HG02798 (cell line): ENCODE measurements at regions not wholly inside any gene's neighbourhood (a gene's known extent, or its start where the extent isn't known, plus 50 kb on each side); places are given as distances from the start of the nearest gene placed in this dataset.
"Not testable (repeated sequence)": the region's sequence is repeated elsewhere in the genome, so short reads cannot be mapped to it uniquely, and the experiment has no call there.

Experiments
- ATAC-seq: cut with Tn5 transposase; IDR thresholded peaks from one replicate; pipeline ENCODE4 v1.9.1; 2021; ENCODE audit warnings: mild to moderate bottlenecking; ENCODE audit not compliant: unreplicated experiment, poor library complexity

DNA sequence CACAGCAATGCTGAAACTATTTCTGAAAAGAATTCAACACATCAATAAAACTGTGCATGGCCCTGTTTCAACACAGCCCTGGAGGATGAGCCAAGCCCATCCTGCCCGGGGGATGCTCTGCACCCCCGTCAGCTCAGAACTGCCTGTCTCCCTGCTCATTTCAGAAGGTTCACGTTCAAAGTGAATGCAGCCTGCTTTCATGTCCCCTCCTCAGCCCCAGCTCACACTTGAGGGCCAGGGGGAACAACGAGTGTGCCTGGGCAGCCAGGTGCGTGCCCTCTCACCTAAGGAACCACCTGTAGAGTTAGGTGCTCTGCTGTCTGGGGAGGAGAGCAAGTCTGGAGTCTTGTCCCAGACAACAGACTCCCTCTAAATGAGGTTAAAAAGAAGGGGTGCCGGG, 348.5 kb upstream of the IRX2 start:
- no peak for ATAC-seq

DNA sequence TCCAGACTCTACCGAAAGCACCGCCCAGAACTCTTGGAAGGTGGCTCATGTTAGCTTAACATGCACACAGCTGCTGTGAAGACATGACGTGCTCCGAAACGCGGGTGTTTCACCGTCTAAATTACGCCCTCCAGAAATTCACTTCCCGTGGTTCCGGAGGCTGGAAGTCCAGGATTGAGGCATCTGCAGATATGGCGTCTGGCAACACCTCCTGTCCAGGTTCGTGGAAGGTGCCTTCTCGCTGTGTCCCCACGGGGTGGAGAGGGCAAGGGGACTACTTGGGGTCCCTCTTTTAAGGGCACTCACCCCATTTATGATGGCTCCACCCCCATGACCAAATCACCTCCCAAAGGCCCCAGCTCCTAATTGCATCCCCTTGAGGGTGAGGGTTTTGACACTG, 348.0 kb upstream of the IRX2 start:
- no peak for ATAC-seq

DNA sequence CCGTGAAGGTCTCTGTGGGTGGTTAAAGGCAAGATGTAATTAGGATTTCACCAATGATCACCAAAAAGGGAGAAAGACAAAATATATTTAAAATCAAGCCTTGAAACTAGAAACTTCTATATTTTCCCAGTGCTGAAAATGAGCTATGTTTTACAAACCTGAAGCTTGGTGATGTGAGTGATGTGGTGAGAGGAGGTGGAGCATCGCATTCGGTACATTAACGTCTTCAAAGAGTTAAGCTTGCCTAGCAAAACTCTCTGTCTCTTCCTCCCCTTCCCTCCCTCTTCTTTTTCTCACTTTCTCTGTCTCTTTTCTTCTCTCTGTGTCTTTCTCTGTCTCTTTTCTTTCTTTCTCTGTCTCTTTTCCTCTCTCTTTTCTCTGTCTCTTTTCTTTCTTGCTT, 347.3 kb upstream of the IRX2 start:
- ATAC-seq: no peak

DNA sequence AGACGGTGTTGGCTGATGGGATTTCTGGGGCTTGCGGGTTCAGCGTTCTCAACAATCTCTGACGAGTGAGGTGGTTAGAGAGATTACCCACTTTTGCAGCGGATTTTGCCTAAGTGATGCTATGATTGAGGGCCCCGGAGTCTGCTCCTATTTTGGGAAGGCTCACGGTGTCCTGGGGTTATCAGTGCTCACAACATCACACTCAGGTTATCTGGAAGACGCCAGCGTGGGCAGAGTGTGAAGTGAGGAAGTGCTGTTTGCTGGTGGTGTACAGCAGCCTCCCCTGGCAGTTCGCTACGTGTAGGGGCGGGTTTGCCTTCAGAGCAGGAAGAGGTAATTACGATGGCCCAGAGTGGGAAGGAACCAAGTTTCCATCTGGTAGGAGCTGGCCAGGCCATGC, 341.2 kb upstream of the IRX2 start:
- no peak for ATAC-seq

DNA sequence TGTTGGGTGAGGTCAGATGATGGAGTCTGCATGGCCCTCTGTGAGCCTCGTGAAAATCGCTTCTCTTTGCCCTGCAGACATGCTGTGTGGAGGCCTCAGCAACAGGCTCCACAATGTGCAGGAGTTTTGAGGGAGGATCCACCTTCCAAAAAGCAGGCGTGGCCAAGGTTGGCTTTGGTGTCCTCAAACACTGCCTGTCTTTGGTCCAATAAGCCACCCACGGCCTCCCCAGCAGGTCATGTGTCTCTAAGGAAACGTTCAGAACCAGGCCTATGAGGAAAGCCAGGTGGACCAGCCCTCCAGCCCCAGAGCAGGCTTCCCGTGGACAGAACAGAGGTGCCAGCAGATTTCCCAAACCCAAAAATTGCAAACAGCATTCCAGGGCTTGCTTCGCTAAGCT, 340.7 kb upstream of the IRX2 start:
- ATAC-seq: no peak

DNA sequence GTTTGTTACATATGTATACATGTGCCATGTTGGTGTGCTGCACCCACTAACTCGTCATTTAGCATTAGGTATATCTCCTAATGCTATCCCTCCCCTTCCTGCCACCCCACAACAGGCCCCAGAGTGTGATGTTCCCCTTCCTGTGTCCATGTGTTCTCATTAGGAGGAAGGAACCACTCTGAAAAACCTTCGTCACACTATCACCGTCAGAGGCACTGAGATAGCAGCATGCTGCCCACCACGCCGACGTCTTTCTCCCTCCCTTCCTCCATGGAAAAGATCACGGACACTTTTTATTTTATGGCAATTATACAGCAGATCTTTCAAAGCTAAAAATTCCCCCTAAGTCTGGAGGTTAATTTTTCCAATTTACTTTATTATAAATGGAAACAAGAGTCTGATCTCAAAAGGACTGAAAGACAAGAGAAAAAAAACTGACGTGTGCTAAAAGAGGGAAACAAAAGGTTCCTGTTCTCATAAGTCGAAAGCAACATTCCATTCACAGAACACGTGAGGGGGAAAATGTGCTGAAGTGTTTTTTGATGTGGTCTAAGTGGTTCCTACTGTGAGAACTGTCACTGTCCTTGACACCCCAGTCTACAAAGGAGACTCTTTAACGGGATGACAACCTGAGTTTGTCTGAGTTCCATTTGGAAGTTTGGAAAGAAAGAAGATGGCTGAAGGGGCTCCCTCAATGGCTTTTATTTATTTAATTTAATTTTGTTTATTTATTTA, 339.7 kb upstream of the IRX2 start:
- ATAC-seq: no peak

DNA sequence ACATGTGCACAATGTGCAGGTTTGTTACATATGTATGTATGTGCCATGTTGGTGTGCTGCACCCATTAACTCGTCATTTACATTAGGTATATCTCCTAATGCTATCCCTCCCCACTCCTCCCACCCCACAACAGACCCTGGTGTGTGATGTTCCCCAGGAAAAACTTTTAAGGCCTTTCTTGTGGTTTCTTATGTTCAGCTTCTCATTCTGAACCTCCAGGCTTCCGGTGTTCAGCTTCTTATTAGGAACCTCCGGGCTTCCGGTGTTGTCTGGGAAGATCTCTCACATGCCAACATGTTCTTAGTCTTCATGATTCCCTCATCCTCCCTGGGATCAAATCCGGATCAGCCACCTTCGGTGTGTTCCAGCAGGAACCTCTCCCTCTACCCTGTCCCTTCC, 338.8 kb upstream of the IRX2 start:
- ATAC-seq: not testable (repeated sequence)

DNA sequence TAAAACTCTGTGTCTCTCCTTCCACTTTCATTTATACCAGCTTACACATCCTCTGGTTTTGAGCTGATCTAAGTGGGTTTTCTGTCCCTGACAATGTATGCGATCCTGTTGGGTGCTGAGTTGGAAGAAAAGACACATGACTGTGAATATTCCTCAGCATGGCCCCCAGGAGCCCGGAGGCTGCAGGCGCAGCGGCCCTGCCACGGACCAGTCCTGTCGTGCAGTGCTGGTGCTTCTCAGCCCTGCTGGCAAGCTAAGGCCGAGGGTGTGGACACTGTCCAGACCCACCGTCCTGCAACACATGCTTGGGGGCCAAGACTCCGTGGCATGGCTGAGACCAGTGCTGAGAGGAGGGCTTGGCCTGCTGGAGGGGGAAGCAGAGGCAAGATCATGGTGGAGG, 328.9 kb upstream of the IRX2 start:
- ATAC-seq: no peak

DNA sequence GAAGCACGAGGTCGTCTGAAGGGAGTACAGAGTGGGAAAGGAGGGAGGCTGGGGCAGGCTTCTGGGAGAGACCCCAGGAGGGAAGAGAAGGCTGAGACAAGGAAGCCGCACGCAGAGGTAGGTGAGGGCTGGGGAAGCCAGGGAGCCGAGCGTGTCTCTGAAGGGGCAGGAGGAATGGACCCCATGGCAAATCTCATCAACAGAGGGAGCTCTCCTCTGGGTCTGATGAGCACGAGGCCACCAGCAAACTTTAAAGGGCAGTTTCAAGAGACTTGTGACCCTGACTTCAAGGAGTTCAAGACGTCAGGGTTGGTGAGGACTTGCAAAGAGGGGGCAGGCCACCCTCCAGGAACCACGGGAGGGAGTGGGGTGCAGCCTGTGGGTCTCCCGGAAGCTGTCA, 326.2 kb upstream of the IRX2 start:
- ATAC-seq: no peak

DNA sequence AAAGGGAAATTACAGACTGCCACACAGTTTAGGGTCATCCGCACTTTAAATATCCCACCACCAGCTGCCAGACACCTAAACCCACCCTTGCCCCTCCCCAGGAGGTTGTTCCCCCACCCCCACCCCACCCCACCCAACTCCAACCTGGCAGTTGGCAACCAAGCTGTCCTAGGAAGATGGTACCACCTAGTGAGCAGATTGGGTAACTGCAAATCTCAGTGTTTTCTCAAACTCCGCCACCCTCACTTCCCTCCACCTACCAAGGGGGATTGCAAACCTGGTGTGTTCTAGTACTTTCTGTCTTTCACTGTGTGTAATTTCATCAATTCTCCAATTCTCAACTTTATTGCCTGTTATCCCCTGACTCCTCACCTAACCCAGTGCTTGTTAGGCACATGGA, 323.8 kb upstream of the IRX2 start:
- no peak for ATAC-seq

DNA sequence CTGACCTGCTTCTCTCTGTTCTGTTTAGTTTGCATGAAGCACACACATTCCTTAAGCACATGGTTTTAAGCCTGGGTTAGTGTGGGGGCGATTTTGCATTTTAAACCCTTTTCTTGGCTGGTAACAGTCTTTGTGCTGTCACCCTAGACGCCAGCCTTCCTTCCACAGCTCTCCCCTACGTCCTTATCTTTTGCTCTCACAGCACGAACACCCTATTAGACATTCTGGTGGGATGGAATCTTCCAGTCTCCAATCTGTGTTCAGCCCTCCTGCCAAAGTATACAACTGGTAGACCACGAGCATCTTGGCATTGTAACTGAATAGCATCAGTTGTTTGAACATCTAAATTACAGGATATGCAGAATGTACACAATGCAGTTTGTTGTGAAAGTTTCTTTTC, 316.9 kb upstream of the IRX2 start:
- ATAC-seq: no peak

DNA sequence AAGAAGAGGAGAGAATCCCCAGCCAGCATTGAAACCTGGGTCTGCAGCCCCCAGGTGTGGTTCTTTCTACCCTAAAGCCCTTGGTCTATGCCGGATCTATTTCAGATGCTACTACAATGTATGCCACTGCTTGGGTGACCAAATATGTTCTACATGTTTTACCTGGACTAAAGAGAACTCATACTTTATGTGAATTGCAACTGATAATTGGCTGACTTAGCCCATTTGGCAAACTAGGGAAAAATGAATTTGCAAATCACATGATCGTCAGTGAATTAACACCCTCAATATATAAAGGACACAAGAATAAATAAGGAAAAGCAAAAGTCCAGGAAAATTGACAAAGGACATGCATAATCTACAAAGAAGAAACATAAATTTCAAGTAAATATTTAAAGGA, 308.8 kb upstream of the IRX2 start:
- ATAC-seq: no peak

DNA sequence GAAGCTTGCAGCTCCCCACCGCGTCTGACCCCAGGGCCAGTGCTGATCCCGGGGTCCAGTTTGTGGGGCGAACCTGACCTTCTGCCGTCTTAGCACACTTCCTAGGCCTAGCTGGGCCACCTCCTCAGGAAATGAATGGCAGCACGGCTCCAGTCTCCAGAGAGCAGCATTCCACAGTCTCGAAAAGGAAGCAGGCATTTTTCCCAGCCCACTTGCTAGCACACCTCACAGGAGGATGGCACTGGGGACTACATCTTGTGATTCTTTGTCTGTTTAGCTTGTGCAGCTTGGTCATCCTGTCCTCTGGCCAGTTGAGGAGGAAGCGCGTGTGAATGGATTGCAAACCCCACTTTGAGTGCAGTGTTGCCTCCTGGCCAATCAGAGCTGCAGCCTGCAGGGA, 308.0 kb upstream of the IRX2 start:
- ATAC-seq: no peak

DNA sequence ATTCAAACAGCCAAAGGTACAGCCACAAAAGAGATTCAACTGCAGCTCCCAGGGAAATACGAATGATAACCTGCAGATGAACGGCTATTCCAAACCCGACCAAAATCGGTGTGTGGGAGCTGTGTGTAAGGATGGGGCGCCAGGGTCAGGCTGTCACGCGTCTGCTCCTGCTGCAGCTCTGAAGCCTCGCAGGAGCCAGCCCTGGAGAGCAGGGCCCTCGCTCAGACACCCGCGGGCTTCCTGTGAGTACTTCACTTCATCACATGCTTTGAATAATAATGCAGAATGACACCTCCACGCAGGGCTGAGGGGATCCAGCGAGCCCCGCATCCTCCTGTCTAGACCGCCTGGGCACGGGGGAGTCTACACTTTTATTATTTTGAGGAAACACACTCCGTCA, 307.5 kb upstream of the IRX2 start:
- no peak for ATAC-seq

DNA sequence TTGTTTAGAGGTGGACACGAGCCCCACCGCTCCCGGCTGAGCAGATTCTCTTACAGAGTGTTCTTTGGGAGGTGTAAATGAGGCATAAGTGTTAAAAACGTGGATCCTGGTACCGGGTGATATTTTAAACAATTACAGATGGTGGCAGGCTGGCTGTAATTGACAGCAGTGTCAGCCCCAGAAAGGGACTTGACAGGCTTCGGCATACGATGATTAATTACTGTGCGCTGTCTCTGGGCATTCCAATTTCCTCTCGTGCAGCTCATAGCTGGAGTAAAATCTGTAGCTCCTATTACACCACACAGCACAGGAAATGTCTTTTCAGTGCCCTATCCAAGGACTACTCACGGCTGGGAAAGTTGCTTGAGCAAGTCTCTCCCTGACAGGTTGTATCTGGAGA, 305.4 kb upstream of the IRX2 start:
- ATAC-seq: no peak

DNA sequence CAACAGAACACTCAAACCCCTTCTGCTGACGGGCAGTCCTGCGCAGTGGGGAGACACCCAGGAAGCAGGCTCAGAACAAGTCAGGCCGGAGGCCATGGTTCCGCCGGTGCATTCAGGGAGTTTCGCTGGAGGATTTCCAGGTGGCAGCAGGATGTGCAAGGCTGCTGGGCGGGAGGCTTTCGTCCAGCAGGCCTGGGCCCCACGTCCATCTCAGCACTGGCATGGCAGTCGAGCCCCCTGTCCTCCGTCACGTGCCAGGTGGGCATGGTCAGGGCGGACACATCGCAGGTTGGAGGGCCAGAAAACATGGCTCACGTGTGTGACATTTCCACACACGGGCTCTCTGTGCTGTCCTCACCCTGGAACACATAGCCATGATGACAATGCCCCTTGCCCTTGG, 299.9 kb upstream of the IRX2 start:
- ATAC-seq: no peak

DNA sequence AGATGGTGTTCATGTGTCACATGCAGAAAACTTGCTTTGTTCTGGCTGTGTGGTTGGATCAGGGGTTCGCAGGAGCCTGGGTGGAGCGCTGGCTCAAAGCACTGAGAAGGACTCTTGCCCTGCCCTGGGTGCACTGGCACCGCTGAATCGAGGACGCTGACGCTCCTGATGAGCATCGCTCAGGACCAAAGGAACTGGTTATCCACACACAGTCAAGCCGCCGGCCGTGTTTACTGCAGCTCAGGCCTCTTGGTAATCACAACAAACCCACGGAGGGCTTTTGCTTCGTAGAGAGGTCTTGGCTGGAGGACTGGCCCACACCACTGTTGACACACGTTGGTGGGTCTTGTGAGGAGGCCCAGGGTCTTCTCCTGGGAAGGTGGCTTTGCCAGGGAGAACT, 299.4 kb upstream of the IRX2 start:
- ATAC-seq: no peak

DNA sequence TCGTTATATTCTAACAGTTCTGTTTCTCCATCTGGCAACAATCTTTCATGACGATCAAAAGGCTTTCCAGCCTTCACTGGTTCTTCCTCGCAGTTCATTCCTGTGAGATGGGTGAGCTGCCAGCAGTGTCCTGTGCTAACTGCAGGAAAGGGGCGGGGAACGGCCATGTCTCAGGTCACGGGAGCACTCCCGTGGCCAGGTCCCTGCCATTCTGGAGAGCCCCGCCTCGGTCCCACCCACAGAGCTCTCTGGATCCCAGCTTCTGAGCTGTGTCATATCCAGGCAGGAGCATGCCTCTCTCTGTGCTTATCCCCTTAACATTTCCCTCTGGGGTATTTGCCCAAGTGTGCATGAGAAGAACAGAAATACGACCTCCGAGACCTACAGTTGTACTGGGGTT, 297.8 kb upstream of the IRX2 start:
- ATAC-seq: no peak

DNA sequence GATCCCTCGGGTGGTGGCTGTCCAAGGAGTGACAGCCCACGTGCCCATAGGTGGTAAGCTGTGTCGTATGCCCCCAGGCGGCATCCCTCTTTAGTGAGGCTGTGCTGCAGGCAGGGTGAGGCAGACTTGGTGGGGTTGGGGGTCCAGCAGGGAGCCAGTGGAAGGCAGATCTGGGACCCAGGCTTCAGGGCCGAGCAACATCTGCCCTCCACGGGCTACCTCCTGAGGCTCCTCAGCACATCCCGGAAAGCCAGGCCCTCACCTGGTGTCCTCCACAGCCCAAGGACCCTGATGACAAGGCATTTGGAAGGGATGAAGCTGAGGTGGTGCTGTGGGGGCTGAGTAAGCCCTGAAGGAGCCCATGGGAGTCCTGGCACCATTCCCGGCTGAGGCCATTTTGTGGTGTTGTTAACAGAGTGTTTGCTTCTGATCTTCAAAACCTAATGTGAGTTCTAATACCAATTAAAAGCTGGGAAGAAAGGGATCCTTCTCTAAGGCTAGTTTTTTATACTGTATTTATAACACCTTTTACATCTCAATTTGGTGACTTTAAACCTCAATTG, 295.8 kb upstream of the IRX2 start:
- ATAC-seq: no peak

DNA sequence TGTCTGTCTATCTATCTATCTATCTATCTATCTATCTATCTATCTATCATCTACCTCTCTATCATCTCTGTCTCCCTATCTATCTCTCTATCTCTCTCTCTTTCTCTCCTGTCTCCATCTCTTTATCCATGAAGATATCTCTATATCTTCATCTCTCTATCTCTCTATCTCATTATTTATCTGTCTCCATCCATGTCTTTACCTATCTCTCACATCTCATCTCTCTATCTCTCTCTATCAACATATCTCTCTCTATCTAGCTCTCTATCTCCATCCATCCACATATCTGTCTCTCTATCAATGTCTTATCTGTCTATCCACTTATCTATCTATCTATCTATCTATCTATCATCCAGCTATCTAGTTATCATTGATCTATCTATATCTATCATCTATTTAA, 292.1 kb upstream of the IRX2 start:
- ATAC-seq: no peak

DNA sequence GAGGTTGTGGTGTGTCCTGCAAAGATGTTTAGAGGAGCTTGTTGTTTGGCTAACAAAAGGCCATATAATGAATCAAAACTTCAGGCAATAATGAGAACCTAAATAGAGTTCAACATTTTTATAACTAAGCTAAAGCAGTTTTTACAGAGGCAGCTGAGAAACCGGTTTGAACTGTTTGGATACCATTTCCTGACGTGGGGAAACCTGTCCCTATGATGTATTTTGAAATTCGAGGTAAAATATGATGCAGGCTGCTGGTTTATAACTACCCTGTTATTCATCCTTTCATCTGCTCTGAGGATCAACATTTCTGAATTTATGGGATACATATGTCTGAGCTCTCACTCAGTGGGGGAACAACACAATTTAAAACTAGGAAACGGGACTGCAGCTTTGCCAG, 289.5 kb upstream of the IRX2 start:
- no peak for ATAC-seq

DNA sequence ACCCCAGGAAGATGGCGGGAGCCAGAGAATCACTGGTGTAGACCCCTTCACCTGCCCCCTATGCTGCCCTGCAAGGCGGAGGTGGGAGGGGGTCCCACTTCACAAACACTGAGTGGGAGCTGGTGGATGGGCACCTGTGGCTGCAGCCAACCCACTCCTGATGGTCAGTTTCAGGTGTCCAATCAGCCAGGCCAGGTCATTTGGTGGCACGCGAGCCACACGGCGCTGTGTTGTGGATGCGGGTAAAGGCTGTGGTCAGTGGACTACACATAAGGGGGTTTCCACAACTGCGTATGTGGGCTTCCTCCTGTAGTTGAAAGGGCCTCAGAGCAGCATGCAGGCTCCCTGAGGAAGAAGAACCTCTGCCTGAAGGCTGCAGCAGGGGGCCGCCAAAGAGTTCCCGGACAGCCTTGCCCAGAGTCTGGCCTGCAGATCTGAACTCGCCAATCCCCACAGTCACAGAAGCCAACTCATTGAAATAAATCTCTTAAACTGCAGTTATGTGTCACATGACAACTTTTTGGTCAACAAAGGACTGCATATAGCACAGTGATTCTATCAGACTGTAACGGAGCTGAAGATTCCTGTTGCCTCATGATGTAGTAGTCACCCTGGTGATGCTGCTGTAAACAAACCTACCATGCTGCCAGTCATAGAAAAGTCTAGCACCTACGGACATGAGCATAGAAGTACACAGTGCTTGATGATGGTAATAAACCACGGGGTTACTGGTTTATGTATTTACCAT, 284.7 kb upstream of the IRX2 start:
- ATAC-seq: no peak
